HL-60 (cell line): ENCODE measurements at regions not wholly inside any gene's neighbourhood (a gene's known extent, or its start where the extent isn't known, plus 50 kb on each side); places are given as distances from the start of the nearest gene placed in this dataset.

ENCODE experiments used
- DNase-seq, 2 experiments: peaks; one replicate each; pipeline ENCODE4 v3.0.0-alpha.2; 2010 to 2020; ENCODE audit warnings: low read depth in 1 of 2, low spot score in 1 of 2
- H3K27ac ChIP-seq: fragments of 250-450 bp; sonication (Bioruptor Pico); replicated peaks from 2 replicates; pipeline ENCODE4 v1.5.1; 2020; ENCODE audit warnings: mild to moderate bottlenecking, moderate library complexity
- H3K27me3 ChIP-seq: fragments of 250-450 bp; sonication (Bioruptor Pico); 2 replicates; pipeline ENCODE4 v1.5.1; 2021; ENCODE audit warnings: mild to moderate bottlenecking, moderate library complexity; ENCODE audit not compliant: insufficient read depth, poor library complexity, severe bottlenecking
- H3K4me3 ChIP-seq: replicated peaks from 2 replicates; pipeline ENCODE4 v1.5.1; 2011; ENCODE audit warnings: mild to moderate bottlenecking, control low read depth, low read length; ENCODE audit not compliant: insufficient read depth
- CTCF ChIP-seq: IDR thresholded peaks from one replicate; pipeline ENCODE4 v1.5.1; 2011; ENCODE audit warnings: low read length, control low read depth, inconsistent platforms; ENCODE audit not compliant: insufficient read depth
- GABPA ChIP-seq: IDR thresholded peaks from 2 replicates; pipeline ENCODE4 v1.6.1; 2012; ENCODE audit warnings: low read depth
- POLR2AphosphoS5 ChIP-seq: IDR thresholded peaks from 2 replicates; pipeline ENCODE4 v1.6.1; 2012; ENCODE audit warnings: low read depth
- SPI1 ChIP-seq: IDR thresholded peaks from 2 replicates; pipeline ENCODE4 v1.6.1; 2012; ENCODE audit warnings: low read depth, mild to moderate bottlenecking, borderline replicate concordance
- TF ChIP-seq, protein P1 (sequence below): IDR thresholded peaks from 2 replicates; pipeline ENCODE4 v1.6.1; 2012; ENCODE audit warnings: low read depth; ENCODE audit not compliant: insufficient replicate concordance

GRCh38 chr2:181746844-181747243, 66.5 kb upstream of the NEUROD1 start:
- TF ChIP-seq CTCF (no peak), POLR2AphosphoS5 (no peak), GABPA (no peak), SPI1 (no peak)
- TF ChIP-seq, protein P1, sequence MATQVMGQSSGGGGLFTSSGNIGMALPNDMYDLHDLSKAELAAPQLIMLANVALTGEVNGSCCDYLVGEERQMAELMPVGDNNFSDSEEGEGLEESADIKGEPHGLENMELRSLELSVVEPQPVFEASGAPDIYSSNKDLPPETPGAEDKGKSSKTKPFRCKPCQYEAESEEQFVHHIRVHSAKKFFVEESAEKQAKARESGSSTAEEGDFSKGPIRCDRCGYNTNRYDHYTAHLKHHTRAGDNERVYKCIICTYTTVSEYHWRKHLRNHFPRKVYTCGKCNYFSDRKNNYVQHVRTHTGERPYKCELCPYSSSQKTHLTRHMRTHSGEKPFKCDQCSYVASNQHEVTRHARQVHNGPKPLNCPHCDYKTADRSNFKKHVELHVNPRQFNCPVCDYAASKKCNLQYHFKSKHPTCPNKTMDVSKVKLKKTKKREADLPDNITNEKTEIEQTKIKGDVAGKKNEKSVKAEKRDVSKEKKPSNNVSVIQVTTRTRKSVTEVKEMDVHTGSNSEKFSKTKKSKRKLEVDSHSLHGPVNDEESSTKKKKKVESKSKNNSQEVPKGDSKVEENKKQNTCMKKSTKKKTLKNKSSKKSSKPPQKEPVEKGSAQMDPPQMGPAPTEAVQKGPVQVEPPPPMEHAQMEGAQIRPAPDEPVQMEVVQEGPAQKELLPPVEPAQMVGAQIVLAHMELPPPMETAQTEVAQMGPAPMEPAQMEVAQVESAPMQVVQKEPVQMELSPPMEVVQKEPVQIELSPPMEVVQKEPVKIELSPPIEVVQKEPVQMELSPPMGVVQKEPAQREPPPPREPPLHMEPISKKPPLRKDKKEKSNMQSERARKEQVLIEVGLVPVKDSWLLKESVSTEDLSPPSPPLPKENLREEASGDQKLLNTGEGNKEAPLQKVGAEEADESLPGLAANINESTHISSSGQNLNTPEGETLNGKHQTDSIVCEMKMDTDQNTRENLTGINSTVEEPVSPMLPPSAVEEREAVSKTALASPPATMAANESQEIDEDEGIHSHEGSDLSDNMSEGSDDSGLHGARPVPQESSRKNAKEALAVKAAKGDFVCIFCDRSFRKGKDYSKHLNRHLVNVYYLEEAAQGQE = no peak
- DNase-seq = no peak
- H3K4me3 ChIP-seq = no peak overlapping the region
- peaks cover 2% of the 10 kb centered on the region for H3K27me3 ChIP-seq
- no peak overlapping the region for H3K27ac ChIP-seq

DNA sequence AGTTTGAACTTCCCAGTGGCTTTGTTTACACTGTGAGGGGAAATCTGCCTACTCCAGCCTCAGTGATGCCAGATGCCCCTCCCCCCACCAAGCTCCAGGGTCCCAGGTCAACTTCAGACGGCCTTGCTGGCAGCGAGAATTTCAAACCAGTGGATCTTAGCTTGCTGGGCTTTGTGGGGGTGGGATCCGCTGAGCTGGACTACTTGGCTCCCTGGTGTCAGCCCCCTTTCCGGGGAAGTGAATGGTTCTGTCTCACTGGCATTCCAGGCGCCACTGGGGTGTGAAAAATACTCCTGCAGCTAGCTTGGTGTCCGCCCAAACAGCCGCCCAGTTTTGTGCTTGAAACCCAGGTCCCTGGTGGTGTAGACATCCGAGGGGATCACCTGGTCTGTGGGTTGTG, 70.0 kb upstream of the NEUROD1 start:
- no peak for DNase-seq
- TF ChIP-seq CTCF (no peak), POLR2AphosphoS5 (no peak), SPI1 (no peak), GABPA (no peak)
- TF ChIP-seq, protein P1 = no peak
- Histone ChIP-seq H3K27me3 (peaks cover 2% of the 10 kb centered on the region), H3K4me3 (no peak overlapping the region), H3K27ac (no peak overlapping the region)

GRCh38 chr2:181751266-181752030, 71.1 kb upstream of the NEUROD1 start:
- no peak for DNase-seq
- TF ChIP-seq CTCF (no peak), SPI1 (no peak), GABPA (no peak), POLR2AphosphoS5 (no peak)
- TF ChIP-seq, protein P1 = no peak
- H3K27ac ChIP-seq = no peak overlapping the region
- H3K4me3 ChIP-seq = no peak overlapping the region
- peaks cover 2% of the 10 kb centered on the region for H3K27me3 ChIP-seq
